ENCODE measurements at regions not wholly inside any gene's neighbourhood (a gene's known extent, or its start where the extent isn't known, plus 50 kb on each side); places are given as distances from the start of the nearest gene placed in this dataset.

GRCh38 chr2:42987112-42987922 is 194.9 kb upstream of the HAAO start:
- TF ChIP-seq GABPA (IDR thresholded peaks at IDR 0.05 in 1 of 2, conservative IDR thresholded peaks at IDR 0.05 in 1 of 2) (no peak), EGR1 (IDR thresholded peaks at IDR 0.05; ENCODE audit: low read depth in 2 of 2) (no peak), CTCF (IDR thresholded peaks at IDR 0.05; ENCODE audit: low read depth, low read length, missing input control) (no peak), YY1 (IDR thresholded peaks at IDR 0.05) (no peak), SP1 (IDR thresholded peaks at IDR 0.05) (no peak), ZBTB33 (IDR thresholded peaks at IDR 0.05) (no peak), FOXA1 (IDR thresholded peaks at IDR 0.05) (no peak), REST (IDR thresholded peaks at IDR 0.05) (no peak), JUND (IDR thresholded peaks at IDR 0.05) (no peak)

All from liver (tissue), 3 donors.